ENCODE measurements at regions not wholly inside any gene's neighbourhood (a gene's known extent, or its start where the extent isn't known, plus 50 kb on each side); places are given as distances from the start of the nearest gene placed in this dataset.

- no TSS peak for BruUV-seq (replicated peaks)
- in situ Hi-C loops (cut with HindIII; ENCODE audit: extremely low pct_ligation_motif_present, low pct_unique_long_range_greater_than_20kb) (no loop called here), intact Hi-C loops (cut with micrococcal nuclease; ENCODE audit: unreplicated experiment) (no loop called here)
- H3K4me3 ChIP-seq (replicated peaks in 1 of 3; ENCODE audit: insufficient read depth in 1 of 3, low read depth in 2 of 3, low read length in 3 of 3): no peak overlapping the region
- H2AFZ ChIP-seq (ENCODE audit: low read length): no peak overlapping the region
- ATAC-seq (no peak), FAIRE-seq (no peak), DNase-seq (ENCODE audit: low spot score) (no peak)
- H4K20me1 ChIP-seq (ENCODE audit: insufficient read depth, low read length): no peaks in the 10 kb centered on the region
- no peak overlapping the region for H3K27ac ChIP-seq (ENCODE audit: extremely low read length, insufficient read depth, low read length)
- H3K4me1 ChIP-seq (ENCODE audit: insufficient read depth, low read length): no peaks in the 10 kb centered on the region
- H3K9me3 ChIP-seq (ENCODE audit: low read length): peaks cover 75% of the 10 kb centered on the region
- no peak overlapping the region for H3K4me2 ChIP-seq (ENCODE audit: low read depth, low read length)
- CTCF ChIA-PET (ENCODE audit: low intra/inter-chr PET ratio, low total read pairs): no interaction called here
- H3K36me3 ChIP-seq (replicated peaks in 1 of 2; ENCODE audit: control insufficient read depth in 1 of 2, insufficient read depth in 2 of 2, low read length in 2 of 2): no peaks in the 10 kb centered on the region
- TF ChIP-seq KDM3A (CRISPR knock-in tag; IDR thresholded peaks at IDR 0.05; ENCODE audit: low read depth) (no peak), NFYC (CRISPR knock-in tag; IDR thresholded peaks at IDR 0.05) (no peak), EED (CRISPR knock-in tag; IDR thresholded peaks at IDR 0.05) (no peak), TCF7 (IDR thresholded peaks at IDR 0.05; ENCODE audit: low read depth) (no peak)
- no peak overlapping the region for H3K9ac ChIP-seq (ENCODE audit: insufficient read depth, low read depth, low read length)
- H3K79me2 ChIP-seq (ENCODE audit: insufficient read depth, low read length): no peaks in the 10 kb centered on the region
- POLR2A ChIA-PET: no interaction called here
- WGBS (ENCODE audit: low lambda C conversion rate): 0% methylated on average over 1 of the region's 1 CpG
- no peaks in the 10 kb centered on the region for H3K27me3 ChIP-seq (ENCODE audit: control insufficient read depth in 1 of 2, insufficient read depth in 2 of 2, low read length in 2 of 2)
Observed at GRCh38 chr1:238199325-238199724, 308.6 kb upstream of the ZP4 start.

DNA sequence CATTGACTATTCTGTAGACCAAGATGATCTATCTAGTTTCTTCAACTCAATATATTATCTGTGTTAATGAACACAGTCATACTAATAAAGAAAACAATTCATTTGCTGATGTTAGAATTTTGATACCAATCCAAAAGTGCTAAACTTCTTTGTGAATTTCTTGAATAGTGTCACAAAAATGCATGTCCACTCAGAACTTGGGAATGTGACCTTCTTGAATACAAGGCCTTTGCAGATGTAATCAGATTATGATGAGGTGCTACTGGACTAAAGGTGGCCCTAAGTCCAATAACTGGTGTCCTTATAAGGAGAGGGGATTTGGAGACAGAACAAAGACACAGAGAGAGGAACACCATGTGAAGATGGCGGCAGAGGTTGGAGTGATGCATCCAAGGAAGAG lies 305.8 kb upstream of the ZP4 start:
- Histone ChIP-seq H3K27me3 (ENCODE audit: control insufficient read depth in 1 of 2, insufficient read depth in 2 of 2, low read length in 2 of 2) (no peaks in the 10 kb centered on the region), H3K4me2 (ENCODE audit: low read depth, low read length) (no peak overlapping the region), H3K27ac (ENCODE audit: extremely low read length, insufficient read depth, low read length) (no peak overlapping the region), H4K20me1 (ENCODE audit: insufficient read depth, low read length) (no peaks in the 10 kb centered on the region), H3K9ac (ENCODE audit: insufficient read depth, low read depth, low read length) (no peak overlapping the region), H3K9me3 (ENCODE audit: low read length) (peaks cover 73% of the 10 kb centered on the region), H3K36me3 (replicated peaks in 1 of 2; ENCODE audit: control insufficient read depth in 1 of 2, insufficient read depth in 2 of 2, low read length in 2 of 2) (no peaks in the 10 kb centered on the region), H3K79me2 (ENCODE audit: insufficient read depth, low read length) (no peaks in the 10 kb centered on the region), H3K4me1 (ENCODE audit: insufficient read depth, low read length) (no peaks in the 10 kb centered on the region), H2AFZ (ENCODE audit: low read length) (no peak overlapping the region), H3K4me3 (replicated peaks in 1 of 3; ENCODE audit: insufficient read depth in 1 of 3, low read depth in 2 of 3, low read length in 3 of 3) (no peak overlapping the region)
- ChIA-PET CTCF (ENCODE audit: low intra/inter-chr PET ratio, low total read pairs) (no interaction called here), POLR2A (no interaction called here)
- WGBS (ENCODE audit: low lambda C conversion rate): 0% methylated on average over 1 of the region's 1 CpG
- in situ Hi-C loops (cut with HindIII; ENCODE audit: extremely low pct_ligation_motif_present, low pct_unique_long_range_greater_than_20kb): no loop called here
- intact Hi-C loops (cut with micrococcal nuclease; ENCODE audit: unreplicated experiment): no loop called here
- no peak for TF ChIP-seq ZNF737 (CRISPR knock-in tag; IDR thresholded peaks at IDR 0.05; ENCODE audit: borderline replicate concordance)
- TF ChIP-seq ZFP82 (CRISPR knock-in tag; IDR thresholded peaks at IDR 0.05; ENCODE audit: borderline replicate concordance): no peak
- TF ChIP-seq MED1 (CRISPR knock-in tag; IDR thresholded peaks at IDR 0.05): no peak
- TF ChIP-seq NAIF1 (CRISPR knock-in tag; IDR thresholded peaks at IDR 0.05; ENCODE audit: borderline replicate concordance): no peak
- TF ChIP-seq REL (CRISPR knock-in tag; conservative IDR thresholded peaks at IDR 0.05): no peak
- no peak for TF ChIP-seq SNAPC2 (CRISPR knock-in tag; IDR thresholded peaks at IDR 0.05)
- TF ChIP-seq MLLT10 (CRISPR knock-in tag; IDR thresholded peaks at IDR 0.05): no peak
- no peak for TF ChIP-seq KAT8 (CRISPR knock-in tag; IDR thresholded peaks at IDR 0.05)
- FAIRE-seq (no peak), DNase-seq (ENCODE audit: low spot score) (no peak), ATAC-seq (no peak)
- no TSS peak for BruUV-seq (replicated peaks)
